ENCODE measurements at regions not wholly inside any gene's neighbourhood (a gene's known extent, or its start where the extent isn't known, plus 50 kb on each side); places are given as distances from the start of the nearest gene placed in this dataset.

DNA sequence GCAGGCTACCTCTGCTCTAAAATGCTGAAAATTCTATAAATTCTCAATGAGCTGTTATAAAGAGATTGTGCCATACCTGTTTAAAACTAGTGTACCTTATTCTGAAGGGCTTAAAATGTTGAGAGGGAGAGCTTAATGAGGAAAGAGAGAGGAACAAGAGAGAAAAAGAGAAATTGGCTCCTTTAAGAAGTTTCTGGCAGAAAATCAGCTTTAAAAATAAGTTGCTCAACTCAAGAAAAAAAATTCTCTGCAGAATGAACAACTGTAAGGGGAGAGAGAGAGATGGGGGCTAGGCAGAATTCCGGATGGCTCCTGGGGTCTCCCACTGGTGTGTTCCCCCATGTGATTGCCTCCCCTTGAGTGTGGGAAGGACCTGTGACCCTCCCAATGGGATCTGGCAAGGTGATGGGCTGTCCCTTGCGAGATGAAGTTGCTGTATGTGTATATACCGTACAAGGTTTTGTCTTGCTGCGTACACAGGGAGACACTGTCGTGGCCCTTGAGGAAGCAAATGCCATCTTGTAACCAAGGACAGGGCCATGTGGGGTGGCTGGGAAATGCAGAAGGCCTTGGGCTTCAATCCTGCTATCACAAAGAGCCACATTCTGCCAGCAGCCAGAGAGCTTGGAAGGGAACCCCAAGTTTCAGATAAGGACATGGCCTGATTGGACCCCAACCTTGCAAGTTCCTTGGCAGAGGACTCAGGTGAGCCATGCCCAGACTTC, 64.3 kb upstream of the S1PR3 start:
- Histone ChIP-seq H3K4me3 (ENCODE audit: insufficient read depth, low read depth, low read length) (no peak overlapping the region), H3K4me1 (ENCODE audit: control insufficient read depth, insufficient read depth, low read length) (no peaks in the 10 kb centered on the region), H3K27me3 (ENCODE audit: control insufficient read depth, insufficient read depth, low read length, poor library complexity, severe bottlenecking) (no peaks in the 10 kb centered on the region), H3K9me3 (ENCODE audit: control insufficient read depth, low read length) (no peaks in the 10 kb centered on the region), H3K36me3 (ENCODE audit: control insufficient read depth, insufficient read depth, low read length) (no peaks in the 10 kb centered on the region), H3K27ac (ENCODE audit: insufficient read depth, low read depth, low read length, poor library complexity, severe bottlenecking) (no peak overlapping the region)
- 92% methylated on average over 5 of the region's 5 CpGs for WGBS, 2 experiments

DNA sequence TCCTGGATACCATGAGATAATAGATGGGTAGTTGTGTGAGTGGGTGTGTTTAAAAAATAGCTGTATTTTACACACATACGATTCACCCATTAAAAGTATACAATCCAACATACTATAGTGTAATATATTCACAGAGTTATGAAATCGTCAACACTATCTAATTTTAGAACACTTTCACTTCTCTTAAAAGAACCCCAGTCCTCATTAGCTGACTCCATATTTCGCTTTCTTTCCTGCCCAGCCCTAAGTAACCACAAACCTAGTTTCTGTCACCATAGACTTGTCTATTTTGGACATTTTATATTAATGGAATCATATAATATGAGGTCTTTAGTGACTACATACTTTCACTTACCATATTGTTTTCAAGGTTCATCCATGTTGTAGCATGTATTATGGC, 63.8 kb upstream of the S1PR3 start:
- no peaks in the 10 kb centered on the region for H3K4me1 ChIP-seq (ENCODE audit: control insufficient read depth, insufficient read depth, low read length)
- 93 to 96% methylated on average over 2 to 3 of the region's 3 CpGs for WGBS, 2 experiments
- no peaks in the 10 kb centered on the region for H3K36me3 ChIP-seq (ENCODE audit: control insufficient read depth, insufficient read depth, low read length)
- H3K9me3 ChIP-seq (ENCODE audit: control insufficient read depth, low read length) = no peaks in the 10 kb centered on the region
- no peaks in the 10 kb centered on the region for H3K27me3 ChIP-seq (ENCODE audit: control insufficient read depth, insufficient read depth, low read length, poor library complexity, severe bottlenecking)
- no peak overlapping the region for H3K27ac ChIP-seq (ENCODE audit: insufficient read depth, low read depth, low read length, poor library complexity, severe bottlenecking)
- H3K4me3 ChIP-seq (ENCODE audit: insufficient read depth, low read depth, low read length) = no peak overlapping the region

DNA sequence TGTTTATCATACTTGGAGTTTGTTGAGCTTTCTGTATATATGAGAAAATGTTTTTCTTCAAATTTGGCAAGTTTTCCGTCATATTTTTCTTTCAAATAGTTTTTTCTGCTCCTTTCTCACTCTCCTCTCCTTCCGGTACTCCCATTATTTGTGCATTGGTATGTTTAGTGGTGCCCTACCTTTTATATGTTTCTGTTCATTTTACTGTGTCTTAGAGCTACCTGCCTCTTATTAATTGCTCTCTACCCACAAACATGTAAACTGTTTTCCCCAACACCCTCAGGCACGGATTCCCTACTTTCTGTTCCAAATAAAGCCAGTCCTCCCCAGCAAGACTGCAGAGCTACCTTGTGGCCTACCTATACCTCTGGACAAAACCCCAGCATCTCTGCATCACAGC, 60.6 kb upstream of the S1PR3 start:
- Histone ChIP-seq H3K9me3 (ENCODE audit: control insufficient read depth, low read length) (no peaks in the 10 kb centered on the region), H3K4me1 (ENCODE audit: control insufficient read depth, insufficient read depth, low read length) (no peaks in the 10 kb centered on the region), H3K4me3 (ENCODE audit: insufficient read depth, low read depth, low read length) (no peak overlapping the region), H3K27me3 (ENCODE audit: control insufficient read depth, insufficient read depth, low read length, poor library complexity, severe bottlenecking) (no peaks in the 10 kb centered on the region), H3K27ac (ENCODE audit: insufficient read depth, low read depth, low read length, poor library complexity, severe bottlenecking) (no peak overlapping the region), H3K36me3 (ENCODE audit: control insufficient read depth, insufficient read depth, low read length) (no peaks in the 10 kb centered on the region)
- 50 to 83% methylated on average over 1 to 3 of the region's 3 CpGs for WGBS, 2 experiments

DNA sequence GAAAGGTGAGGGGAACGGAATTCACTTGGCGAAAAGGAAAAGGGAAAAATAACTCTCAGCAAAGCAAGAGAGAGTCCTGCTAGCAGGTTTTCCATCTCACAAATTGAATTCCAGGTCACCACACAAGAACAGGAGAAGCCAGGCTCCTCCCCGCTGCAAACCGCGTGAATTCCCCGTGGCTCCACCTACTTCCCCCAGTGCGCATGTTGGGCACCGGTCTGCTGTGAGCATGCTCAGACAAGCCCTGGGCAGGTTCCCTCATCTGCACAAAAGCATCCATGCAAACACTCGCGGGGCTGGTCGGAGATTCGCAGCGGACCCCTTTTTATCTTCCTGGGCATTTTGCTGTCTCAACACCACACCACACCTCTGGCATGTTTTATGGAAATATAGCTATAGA, 58.5 kb upstream of the S1PR3 start:
- H3K27ac ChIP-seq (ENCODE audit: insufficient read depth, low read depth, low read length, poor library complexity, severe bottlenecking) = no peak overlapping the region
- no peaks in the 10 kb centered on the region for H3K27me3 ChIP-seq (ENCODE audit: control insufficient read depth, insufficient read depth, low read length, poor library complexity, severe bottlenecking)
- WGBS, 2 experiments = 90 to 91% methylated on average over 10 to 13 of the region's 13 CpGs
- H3K9me3 ChIP-seq (ENCODE audit: control insufficient read depth, low read length) = no peaks in the 10 kb centered on the region
- H3K4me3 ChIP-seq (ENCODE audit: insufficient read depth, low read depth, low read length) = no peak overlapping the region
- H3K4me1 ChIP-seq (ENCODE audit: control insufficient read depth, insufficient read depth, low read length) = no peaks in the 10 kb centered on the region
- H3K36me3 ChIP-seq (ENCODE audit: control insufficient read depth, insufficient read depth, low read length) = no peaks in the 10 kb centered on the region

DNA sequence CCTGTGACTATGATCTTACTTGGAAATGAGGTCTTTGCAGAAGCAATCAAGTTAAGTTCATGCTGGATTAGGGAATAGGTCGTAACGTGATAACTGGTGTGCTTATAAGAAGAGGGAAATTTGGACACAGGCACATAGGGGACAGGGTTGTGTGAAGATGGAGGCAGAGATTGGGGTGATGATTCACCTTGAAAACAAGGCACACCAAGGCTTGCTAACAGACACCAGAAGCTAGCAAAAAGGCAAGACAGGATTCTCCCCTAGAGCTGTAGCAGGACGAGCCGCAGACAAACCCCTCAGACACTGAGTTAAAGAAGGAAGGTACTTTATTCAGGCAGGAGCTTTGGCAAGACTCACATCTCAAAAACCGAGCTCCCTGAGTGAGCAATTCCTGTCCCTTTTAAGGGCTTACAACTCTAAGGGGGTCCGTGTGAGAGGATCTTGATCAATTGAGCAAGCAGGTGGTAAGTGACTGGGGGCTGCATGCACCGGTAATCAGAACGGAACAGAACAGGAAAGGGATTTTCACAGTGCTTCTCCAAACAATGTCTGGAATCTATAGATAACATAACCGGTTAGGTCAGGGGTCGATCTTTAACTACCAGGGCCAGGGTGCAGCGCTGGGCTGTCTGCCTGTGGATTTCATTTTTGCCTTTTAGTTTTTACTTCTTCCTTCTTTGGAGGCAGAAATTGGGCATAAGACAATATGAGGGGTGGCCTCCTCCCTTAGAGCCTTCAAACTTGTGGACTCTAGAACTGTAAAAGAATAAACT, 57.5 kb upstream of the S1PR3 start:
- no peaks in the 10 kb centered on the region for H3K9me3 ChIP-seq (ENCODE audit: control insufficient read depth, low read length)
- WGBS, 2 experiments = 89% methylated on average over 11 of the region's 11 CpGs
- H3K27ac ChIP-seq (ENCODE audit: insufficient read depth, low read depth, low read length, poor library complexity, severe bottlenecking) = no peak overlapping the region
- no peaks in the 10 kb centered on the region for H3K27me3 ChIP-seq (ENCODE audit: control insufficient read depth, insufficient read depth, low read length, poor library complexity, severe bottlenecking)
- H3K4me3 ChIP-seq (ENCODE audit: insufficient read depth, low read depth, low read length) = no peak overlapping the region
- no peaks in the 10 kb centered on the region for H3K36me3 ChIP-seq (ENCODE audit: control insufficient read depth, insufficient read depth, low read length)
- no peaks in the 10 kb centered on the region for H3K4me1 ChIP-seq (ENCODE audit: control insufficient read depth, insufficient read depth, low read length)

DNA sequence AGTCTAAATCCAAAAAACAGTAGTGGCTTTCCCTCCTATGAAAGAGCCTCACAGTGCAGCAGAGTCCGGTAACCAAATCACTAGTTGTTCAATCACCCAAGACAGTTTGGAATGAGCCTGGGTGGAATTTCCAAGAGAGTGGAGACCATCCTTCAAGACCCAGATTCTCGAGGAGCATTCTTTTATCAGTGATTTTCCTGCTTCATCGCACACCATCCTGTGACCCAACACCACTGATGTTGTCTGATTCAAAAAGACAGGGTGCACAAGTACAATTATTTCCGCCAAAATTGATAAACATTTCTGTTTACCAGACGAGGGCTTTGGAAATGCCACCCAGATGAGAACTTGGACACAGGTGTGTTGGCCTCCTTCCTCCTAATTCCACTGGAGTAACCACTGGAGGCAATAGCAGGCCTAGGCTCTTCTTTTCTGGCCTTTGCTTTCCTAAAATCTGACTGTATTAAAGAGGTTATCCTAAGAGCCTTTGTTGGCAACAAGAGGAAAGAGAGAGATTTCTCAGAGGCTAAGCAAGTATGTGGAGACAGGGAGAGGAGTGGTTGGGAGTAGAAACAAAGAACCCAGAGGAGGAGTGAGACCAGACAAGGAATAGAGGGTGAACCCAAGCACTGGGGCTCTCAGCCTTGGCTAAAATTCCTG, 56.3 kb upstream of the S1PR3 start:
- Histone ChIP-seq H3K4me3 (ENCODE audit: insufficient read depth, low read depth, low read length) (no peak overlapping the region), H3K9me3 (ENCODE audit: control insufficient read depth, low read length) (no peaks in the 10 kb centered on the region), H3K36me3 (ENCODE audit: control insufficient read depth, insufficient read depth, low read length) (no peaks in the 10 kb centered on the region), H3K4me1 (ENCODE audit: control insufficient read depth, insufficient read depth, low read length) (no peaks in the 10 kb centered on the region), H3K27ac (ENCODE audit: insufficient read depth, low read depth, low read length, poor library complexity, severe bottlenecking) (no peak overlapping the region), H3K27me3 (ENCODE audit: control insufficient read depth, insufficient read depth, low read length, poor library complexity, severe bottlenecking) (no peaks in the 10 kb centered on the region)
- WGBS, 2 experiments = 82 to 84% methylated on average over 5 of the region's 5 CpGs

DNA sequence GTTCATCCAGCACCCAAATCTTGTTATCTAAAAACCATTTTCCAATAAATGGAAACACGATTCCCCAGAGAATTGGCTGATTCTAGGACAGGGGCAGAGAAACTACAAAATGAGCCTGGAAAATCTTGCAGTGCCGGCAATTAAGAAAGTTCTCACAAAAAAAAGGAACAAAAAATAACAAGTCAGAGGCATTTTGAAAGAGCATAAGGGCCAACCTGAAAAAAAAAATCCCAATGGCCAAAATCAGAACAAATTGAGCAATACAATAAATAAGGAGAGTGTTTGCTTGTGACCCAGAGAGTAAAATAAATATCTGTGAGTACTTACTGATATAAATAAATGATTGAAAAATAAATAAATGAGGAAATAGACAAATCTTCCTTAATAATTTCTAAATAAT, 55.1 kb upstream of the S1PR3 start:
- H3K9me3 ChIP-seq (ENCODE audit: control insufficient read depth, low read length) = no peaks in the 10 kb centered on the region
- 90 to 91% methylated on average over 2 of the region's 2 CpGs for WGBS, 2 experiments
- H3K27me3 ChIP-seq (ENCODE audit: control insufficient read depth, insufficient read depth, low read length, poor library complexity, severe bottlenecking) = no peaks in the 10 kb centered on the region
- no peaks in the 10 kb centered on the region for H3K36me3 ChIP-seq (ENCODE audit: control insufficient read depth, insufficient read depth, low read length)
- no peak overlapping the region for H3K4me3 ChIP-seq (ENCODE audit: insufficient read depth, low read depth, low read length)
- H3K4me1 ChIP-seq (ENCODE audit: control insufficient read depth, insufficient read depth, low read length) = no peaks in the 10 kb centered on the region
- no peak overlapping the region for H3K27ac ChIP-seq (ENCODE audit: insufficient read depth, low read depth, low read length, poor library complexity, severe bottlenecking)

DNA sequence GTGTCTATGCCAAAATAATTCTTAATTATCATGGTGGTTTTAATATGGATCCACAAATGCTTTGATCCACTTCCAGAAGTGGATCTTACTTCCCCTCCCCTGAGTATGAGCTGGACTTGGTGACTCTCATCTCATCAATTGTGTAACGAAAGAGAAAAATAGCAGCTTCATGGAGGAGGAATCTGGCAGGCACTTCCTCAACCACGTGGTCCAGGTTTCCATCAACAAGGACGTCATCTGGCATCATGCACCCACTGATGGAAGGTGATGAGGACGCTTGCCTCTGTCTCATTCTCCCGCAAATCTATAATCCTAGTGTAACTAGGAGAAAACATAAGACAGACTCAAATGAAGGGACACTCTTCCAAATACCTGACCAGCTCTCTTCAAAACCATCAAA, 54.6 kb upstream of the S1PR3 start:
- H3K9me3 ChIP-seq (ENCODE audit: control insufficient read depth, low read length) = no peaks in the 10 kb centered on the region
- no peak overlapping the region for H3K4me3 ChIP-seq (ENCODE audit: insufficient read depth, low read depth, low read length)
- no peak overlapping the region for H3K27ac ChIP-seq (ENCODE audit: insufficient read depth, low read depth, low read length, poor library complexity, severe bottlenecking)
- no peaks in the 10 kb centered on the region for H3K27me3 ChIP-seq (ENCODE audit: control insufficient read depth, insufficient read depth, low read length, poor library complexity, severe bottlenecking)
- WGBS, 2 experiments = 93 to 95% methylated on average over 5 of the region's 5 CpGs
- no peaks in the 10 kb centered on the region for H3K4me1 ChIP-seq (ENCODE audit: control insufficient read depth, insufficient read depth, low read length)
- no peaks in the 10 kb centered on the region for H3K36me3 ChIP-seq (ENCODE audit: control insufficient read depth, insufficient read depth, low read length)

DNA sequence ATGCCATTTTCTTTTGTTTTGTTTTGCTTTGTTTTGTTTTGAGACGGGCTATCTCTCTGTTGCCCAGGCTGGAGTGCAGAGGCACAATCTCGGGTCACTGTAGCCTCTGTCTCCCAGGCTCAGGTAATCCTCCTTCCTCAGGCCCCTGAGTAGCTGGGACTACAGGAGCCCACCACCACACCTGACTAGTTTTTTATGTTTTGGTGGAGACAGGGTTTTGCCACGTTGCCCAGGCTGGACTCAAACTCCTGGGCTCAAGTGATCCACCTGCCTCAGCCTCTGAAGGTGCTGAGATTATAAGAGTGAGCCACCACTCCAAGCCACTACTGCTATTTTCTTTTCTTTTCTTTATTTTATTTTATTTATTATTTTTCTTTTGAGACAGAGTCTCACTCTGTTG, 54.0 kb upstream of the S1PR3 start:
- 73 to 82% methylated on average over 2 to 3 of the region's 3 CpGs for WGBS, 2 experiments
- Histone ChIP-seq H3K9me3 (ENCODE audit: control insufficient read depth, low read length) (no peaks in the 10 kb centered on the region), H3K27me3 (ENCODE audit: control insufficient read depth, insufficient read depth, low read length, poor library complexity, severe bottlenecking) (no peaks in the 10 kb centered on the region), H3K36me3 (ENCODE audit: control insufficient read depth, insufficient read depth, low read length) (no peaks in the 10 kb centered on the region), H3K4me1 (ENCODE audit: control insufficient read depth, insufficient read depth, low read length) (no peaks in the 10 kb centered on the region), H3K4me3 (ENCODE audit: insufficient read depth, low read depth, low read length) (no peak overlapping the region), H3K27ac (ENCODE audit: insufficient read depth, low read depth, low read length, poor library complexity, severe bottlenecking) (no peak overlapping the region)

DNA sequence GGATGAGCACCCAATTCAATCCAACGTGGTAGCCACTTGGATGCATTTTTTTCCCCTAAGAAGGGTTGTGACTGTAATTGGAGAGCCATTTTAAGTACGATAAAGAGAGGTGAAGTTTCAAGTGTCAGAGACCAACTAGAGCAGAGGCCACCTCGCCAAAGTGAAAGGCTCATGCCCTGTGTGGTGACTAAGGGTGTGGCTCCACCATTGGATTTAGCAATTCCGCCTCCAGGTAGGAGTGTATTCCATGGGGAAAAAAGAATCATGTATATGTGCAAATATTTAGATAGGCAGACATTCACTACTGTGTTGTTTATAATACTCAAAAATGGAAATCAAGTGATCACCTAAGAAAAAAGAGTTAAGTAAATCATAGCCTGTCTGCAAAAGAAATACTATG, 53.1 kb upstream of the S1PR3 start:
- Histone ChIP-seq H3K36me3 (ENCODE audit: control insufficient read depth, insufficient read depth, low read length) (no peaks in the 10 kb centered on the region), H3K27me3 (ENCODE audit: control insufficient read depth, insufficient read depth, low read length, poor library complexity, severe bottlenecking) (no peaks in the 10 kb centered on the region), H3K4me1 (ENCODE audit: control insufficient read depth, insufficient read depth, low read length) (no peaks in the 10 kb centered on the region), H3K9me3 (ENCODE audit: control insufficient read depth, low read length) (no peaks in the 10 kb centered on the region), H3K27ac (ENCODE audit: insufficient read depth, low read depth, low read length, poor library complexity, severe bottlenecking) (no peak overlapping the region), H3K4me3 (ENCODE audit: insufficient read depth, low read depth, low read length) (no peak overlapping the region)
- WGBS, 2 experiments = 92 to 97% methylated on average over 4 of the region's 4 CpGs
